WTC11 (cell line): ENCODE measurements at regions not wholly inside any gene's neighbourhood (a gene's known extent, or its start where the extent isn't known, plus 50 kb on each side); places are given as distances from the start of the nearest gene placed in this dataset.

Source experiments
- ATAC-seq: fragments of 200-7000 bp; cut with Tn5 transposase; 2 replicates; pipeline ENCODE4 v1.10.0; 2021; ENCODE audit warnings: mild to moderate bottlenecking, moderate library complexity
- CTCF ChIA-PET: fragments of 300-600 bp; sonication (Branson Sonifier 250); formaldehyde crosslinking; loops from one replicate; lab custom pipeline; 2021; ENCODE audit warnings: antibody characterized with exemption; lab: Charles Lee
- POLR2A ChIA-PET: fragments of 350-600 bp; sonication (Branson Sonifier 250); formaldehyde crosslinking; loops from one replicate; lab custom pipeline; 2021; ENCODE audit warnings: antibody characterized with exemption; lab: Charles Lee
- DNase-seq: peaks from one replicate; pipeline ENCODE4 v3.0.0; 2021; ENCODE audit warnings: low spot score
- H3K27ac Mint-ChIP-seq: 2 replicates; pipeline ENCODE4 v1.8.0; 2021; ENCODE audit warnings: mixed read lengths
- H3K27me3 Mint-ChIP-seq: 2 replicates; pipeline ENCODE4 v1.8.0; 2021; ENCODE audit warnings: low read depth, mild to moderate bottlenecking, moderate library complexity, mixed read lengths
- H3K36me3 Mint-ChIP-seq: 2 replicates; pipeline ENCODE4 v1.8.0; 2021; ENCODE audit warnings: mixed read lengths
- H3K4me1 Mint-ChIP-seq: 2 replicates; pipeline ENCODE4 v1.8.0; 2022; ENCODE audit warnings: mixed read lengths
- H3K4me3 Mint-ChIP-seq: 2 replicates; pipeline ENCODE4 v1.8.0; 2021; ENCODE audit warnings: mild to moderate bottlenecking, moderate library complexity, mixed read lengths
- H3K9me3 Mint-ChIP-seq: 2 replicates; pipeline ENCODE4 v1.8.0; 2021; ENCODE audit warnings: mixed read lengths
- AFF4 ChIP-seq: sonication (generic); formaldehyde crosslinking; IDR thresholded peaks from 2 replicates; pipeline ENCODE4 v1.8.1; 2023; ENCODE audit warnings: mild to moderate bottlenecking, missing genetic modification reagents, borderline replicate concordance
- ARID4B ChIP-seq: sonication (generic); formaldehyde crosslinking; IDR thresholded peaks from 2 replicates; pipeline ENCODE4 v1.8.0; 2023; ENCODE audit warnings: missing genetic modification reagents, mild to moderate bottlenecking, borderline replicate concordance
- CREM ChIP-seq: sonication (generic); formaldehyde crosslinking; IDR thresholded peaks from 2 replicates; pipeline ENCODE4 v1.8.1; 2022; ENCODE audit warnings: mild to moderate bottlenecking, missing genetic modification reagents, moderate library complexity
- CTCF ChIP-seq: fragments of 200-600 bp; IDR thresholded peaks from 2 replicates; pipeline ENCODE4 v1.8.0; 2022; ENCODE audit warnings: antibody characterized with exemption
- ELF4 ChIP-seq: sonication (generic); formaldehyde crosslinking; IDR thresholded peaks from 2 replicates; pipeline ENCODE4 v1.8.1; 2022; ENCODE audit warnings: low read depth, mild to moderate bottlenecking, moderate library complexity, missing genetic modification reagents
- FOXJ3 ChIP-seq: sonication (generic); formaldehyde crosslinking; IDR thresholded peaks from 2 replicates; pipeline ENCODE4 v1.9.0; 2021; ENCODE audit warnings: missing genetic modification reagents, mild to moderate bottlenecking, borderline replicate concordance
- GABPB1 ChIP-seq: sonication (generic); formaldehyde crosslinking; IDR thresholded peaks from 2 replicates; pipeline ENCODE4 v1.8.1; 2023; ENCODE audit warnings: mild to moderate bottlenecking, missing genetic modification reagents
- GRHL2 ChIP-seq: fragments of 250-450 bp; sonication (Bioruptor Pico); IDR thresholded peaks from 2 replicates; pipeline ENCODE4 v1.8.0; 2022; ENCODE audit warnings: mild to moderate bottlenecking, moderate library complexity; ENCODE audit not compliant: insufficient replicate concordance, severe bottlenecking
- KAT7 ChIP-seq: sonication (generic); formaldehyde crosslinking; IDR thresholded peaks from 2 replicates; pipeline ENCODE4 v1.8.1; 2023; ENCODE audit warnings: missing genetic modification reagents, mild to moderate bottlenecking, borderline replicate concordance
- MXD4 ChIP-seq: fragments of 250-450 bp; sonication (Bioruptor Pico); IDR thresholded peaks from 2 replicates; pipeline ENCODE4 v1.8.0; 2021; ENCODE audit warnings: mild to moderate bottlenecking, moderate library complexity, borderline replicate concordance
- NFE2L1 ChIP-seq: sonication (generic); formaldehyde crosslinking; IDR thresholded peaks from 2 replicates; pipeline ENCODE4 v1.8.1; 2023; ENCODE audit warnings: missing genetic modification reagents
- NR2C2 ChIP-seq: sonication (generic); formaldehyde crosslinking; IDR thresholded peaks from 2 replicates; pipeline ENCODE4 v1.8.0; 2022; ENCODE audit warnings: mild to moderate bottlenecking, missing genetic modification reagents
- STAT6 ChIP-seq: sonication (generic); formaldehyde crosslinking; conservative IDR thresholded peaks from 2 replicates; pipeline ENCODE4 v1.8.1; 2023; ENCODE audit warnings: mild to moderate bottlenecking, low read depth, missing genetic modification reagents, moderate library complexity
- ZNF138 ChIP-seq: sonication (generic); formaldehyde crosslinking; conservative IDR thresholded peaks from 2 replicates; pipeline ENCODE4 v1.8.1; 2022; ENCODE audit warnings: mild to moderate bottlenecking, moderate library complexity, missing genetic modification reagents
- ZNF232 ChIP-seq: sonication (generic); formaldehyde crosslinking; IDR thresholded peaks from 2 replicates; pipeline ENCODE4 v1.8.0; 2022; ENCODE audit warnings: mild to moderate bottlenecking, missing genetic modification reagents
- ZNF281 ChIP-seq: sonication (generic); formaldehyde crosslinking; IDR thresholded peaks from 2 replicates; pipeline ENCODE4 v1.8.0; 2023; ENCODE audit warnings: mild to moderate bottlenecking, missing genetic modification reagents
- ZNF396 ChIP-seq: fragments of 250-450 bp; sonication (Bioruptor Pico); IDR thresholded peaks from 2 replicates; pipeline ENCODE4 v1.8.0; 2021; ENCODE audit warnings: mild to moderate bottlenecking, moderate library complexity, borderline replicate concordance
- ZNF671 ChIP-seq: fragments of 250-450 bp; sonication (Bioruptor Pico); IDR thresholded peaks from 2 replicates; pipeline ENCODE4 v1.8.0; 2021; ENCODE audit warnings: mild to moderate bottlenecking

- TF ChIP-seq STAT6 (CRISPR knock-in tag) = no peak
These were observed 420.8 kb upstream of the ACTBL2 start (continued) for GRCh38 chr5:57903458-57903857.

- no peak for ATAC-seq
- Mint-ChIP-seq H3K36me3 (no peaks in the 10 kb centered on the region), H3K27ac (no peak overlapping the region), H3K4me1 (no peaks in the 10 kb centered on the region), H3K9me3 (no peaks in the 10 kb centered on the region), H3K4me3 (no peak overlapping the region), H3K27me3 (no peaks in the 10 kb centered on the region)
- TF ChIP-seq FOXJ3 (CRISPR knock-in tag) (no peak), NFE2L1 (no peak), NR2C2 (CRISPR knock-in tag) (no peak), ARID4B (CRISPR knock-in tag) (no peak), STAT6 (CRISPR knock-in tag) (no peak), CREM (no peak), ZNF281 (CRISPR knock-in tag) (no peak), AFF4 (CRISPR knock-in tag) (no peak), GABPB1 (CRISPR knock-in tag) (no peak), ZNF138 (CRISPR knock-in tag) (no peak), ELF4 (no peak), KAT7 (CRISPR knock-in tag) (no peak), CTCF (no peak), MXD4 (no peak), GRHL2 (CRISPR knock-in tag) (no peak), ZNF396 (CRISPR knock-in tag) (no peak), ZNF232 (CRISPR knock-in tag) (no peak), ZNF671 (CRISPR knock-in tag) (no peak)
- DNase-seq = no peak
- ChIA-PET POLR2A (interaction anchor here (0.8 kb wide), 1 partner anchor 29 kb away, joined by 3 read pairs; no protein-coding TSS in a partner anchor), CTCF (no interaction called here)
These were observed 419.5 kb upstream of the ACTBL2 start for GRCh38 chr5:57902095-57902494.
